Mesenchymal stem cell (in vitro differentiated cells and primary cell): ENCODE measurements at regions not wholly inside any gene's neighbourhood (a gene's known extent, or its start where the extent isn't known, plus 50 kb on each side); places are given as distances from the start of the nearest gene placed in this dataset.
"Not testable (repeated sequence)": the region's sequence is repeated elsewhere in the genome, so short reads cannot be mapped to it uniquely, and the experiment has no call there.

Experiments
- DNase-seq: peaks from one replicate; pipeline ENCODE4 v3.0.0-alpha.2; 2013
- H2AFZ ChIP-seq: one replicate; pipeline ENCODE4 v1.6.1; 2013; ENCODE audit warnings: low read depth, mild to moderate bottlenecking, control low read depth, inconsistent platforms, low read length, moderate library complexity
- H2AK5ac ChIP-seq: 2 replicates; pipeline ENCODE4 v1.6.1; 2013; ENCODE audit warnings: low read length, moderate library complexity, mild to moderate bottlenecking, inconsistent platforms; ENCODE audit not compliant: severe bottlenecking
- H2BK120ac ChIP-seq: one replicate; pipeline ENCODE4 v1.6.1; 2013; ENCODE audit warnings: low read depth, mild to moderate bottlenecking, inconsistent platforms, low read length, moderate library complexity
- H2BK12ac ChIP-seq, 2 experiments: one replicate each; pipeline ENCODE4 v1.6.1; 2013; ENCODE audit warnings: inconsistent platforms in 2 of 2, low read length in 2 of 2, mild to moderate bottlenecking in 2 of 2, moderate library complexity in 2 of 2, control low read depth in 1 of 2
- H2BK15ac ChIP-seq: one replicate; pipeline ENCODE4 v1.6.1; 2013; ENCODE audit warnings: mild to moderate bottlenecking, low read depth, inconsistent platforms; ENCODE audit not compliant: poor library complexity, severe bottlenecking
- H2BK5ac ChIP-seq: 2 replicates; pipeline ENCODE4 v1.6.1; 2013; ENCODE audit warnings: low read depth, mild to moderate bottlenecking, low read length, control low read depth, inconsistent platforms; ENCODE audit not compliant: poor library complexity, severe bottlenecking
- H3K14ac ChIP-seq, 2 experiments: one replicate each; pipeline ENCODE4 v1.6.1; 2013; ENCODE audit warnings: inconsistent platforms in 2 of 2, low read length in 2 of 2, control low read depth in 1 of 2, mild to moderate bottlenecking in 1 of 2, moderate library complexity in 1 of 2
- H3K18ac ChIP-seq, 2 experiments: one replicate each; pipeline ENCODE4 v1.6.1; 2013; ENCODE audit warnings: inconsistent platforms in 2 of 2, low read length in 2 of 2, control low read depth in 1 of 2, low read depth in 1 of 2, mild to moderate bottlenecking in 1 of 2
- H3K23ac ChIP-seq, 2 experiments: one replicate each; pipeline ENCODE4 v1.6.1; 2013; ENCODE audit warnings: inconsistent platforms in 2 of 2, low read length in 2 of 2, mild to moderate bottlenecking in 2 of 2, moderate library complexity in 2 of 2, control low read depth in 1 of 2
- H3K27ac ChIP-seq: 2 replicates; pipeline ENCODE4 v1.5.1; 2013; ENCODE audit warnings: mild to moderate bottlenecking, moderate library complexity, low read length, control low read depth, inconsistent platforms; ENCODE audit not compliant: poor library complexity, severe bottlenecking
- H3K27me3 ChIP-seq, 2 experiments: 2 replicates each; pipeline versions ENCODE4 v1.6.1 to v1.7.0; 2013; ENCODE audit warnings: low read length in 2 of 2, mild to moderate bottlenecking in 2 of 2, moderate library complexity in 2 of 2, control low read depth in 1 of 2, inconsistent platforms in 1 of 2; ENCODE audit not compliant: control insufficient read depth in 1 of 2, insufficient read depth in 1 of 2
- H3K36me3 ChIP-seq, 2 experiments: 2 replicates each; pipeline versions ENCODE4 v1.6.1 to v1.7.0; 2013; ENCODE audit warnings: low read length in 2 of 2, control low read depth in 1 of 2, inconsistent platforms in 1 of 2, low read depth in 1 of 2, mild to moderate bottlenecking in 1 of 2; ENCODE audit not compliant: insufficient read depth in 2 of 2, control insufficient read depth in 1 of 2
- H3K4ac ChIP-seq, 2 experiments: one replicate each; pipeline ENCODE4 v1.6.1; 2013; ENCODE audit warnings: inconsistent platforms in 2 of 2, low read length in 2 of 2, mild to moderate bottlenecking in 2 of 2, moderate library complexity in 2 of 2, control low read depth in 1 of 2, low read depth in 1 of 2
- H3K4me1 ChIP-seq: 2 replicates; pipeline ENCODE4 v1.6.1; 2013; ENCODE audit warnings: low read depth, low read length, control low read depth; ENCODE audit not compliant: control insufficient read depth, insufficient read depth
- H3K4me2 ChIP-seq: 2 replicates; pipeline ENCODE4 v1.6.1; 2013; ENCODE audit warnings: low read length, mild to moderate bottlenecking, inconsistent platforms; ENCODE audit not compliant: poor library complexity, severe bottlenecking
- H3K4me3 ChIP-seq, 2 experiments: 2 replicates each; pipeline versions ENCODE4 v1.5.1 to v1.7.0; 2013; ENCODE audit warnings: low read length in 2 of 2, mild to moderate bottlenecking in 2 of 2, control low read depth in 1 of 2, low read depth in 1 of 2; ENCODE audit not compliant: insufficient read depth in 1 of 2
- H3K79me1 ChIP-seq: replicated peaks from 2 replicates; pipeline ENCODE4 v1.6.1; 2013; ENCODE audit warnings: mild to moderate bottlenecking, control low read depth, low read length, inconsistent platforms; ENCODE audit not compliant: poor library complexity, severe bottlenecking
- H3K9ac ChIP-seq: 2 replicates; pipeline ENCODE4 v1.7.0; 2013; ENCODE audit warnings: mild to moderate bottlenecking, low read length, moderate library complexity
- H3K9me3 ChIP-seq: 2 replicates; pipeline ENCODE4 v1.7.0; 2013; ENCODE audit warnings: mild to moderate bottlenecking, low read length; ENCODE audit not compliant: control insufficient read depth
- H4K8ac ChIP-seq: one replicate; pipeline ENCODE4 v1.6.1; 2013; ENCODE audit warnings: inconsistent platforms, mild to moderate bottlenecking, low read length, moderate library complexity
- H4K91ac ChIP-seq: one replicate; pipeline ENCODE4 v1.6.1; 2013; ENCODE audit warnings: mild to moderate bottlenecking, low read length, inconsistent platforms
- WGBS: methylation state at CpG from one replicate; pipeline ENCODE4 v1.1.7; 2013; ENCODE audit warnings: mixed read lengths; 5-methylcytosine and 5-hydroxymethylcytosine counted together

GRCh38 chr6:144378437-144378836, 93.3 kb downstream of the UTRN start:
- 81% methylated on average over 4 of the region's 4 CpGs for WGBS
- Histone ChIP-seq H3K4me1 (peaks cover 6% of the 10 kb centered on the region), H3K18ac (peak overlapping the region in 1 of 2 experiments; percentile 30), H3K79me1 (peaks cover 19% of the 10 kb centered on the region), H3K9me3 (no peaks in the 10 kb centered on the region), H3K4me2 (no peak overlapping the region), H2AK5ac (peak overlapping the region; percentile 46), H4K91ac (no peak overlapping the region), H3K4ac (no peak overlapping the region), H3K4me3 (no peak overlapping the region), H2BK5ac (no peak overlapping the region), H3K27ac (no peak overlapping the region), H4K8ac (no peak overlapping the region), H2BK120ac (no peak overlapping the region), H2BK15ac (no peak overlapping the region), H3K14ac (no peak overlapping the region), H2BK12ac (no peak overlapping the region), H3K36me3 (no peaks in the 10 kb centered on the region), H2AFZ (no peak overlapping the region), H3K9ac (peak overlapping the region; percentile 78), H3K23ac (no peak overlapping the region), H3K27me3 (no peaks in the 10 kb centered on the region)
- DNase-seq: no peak

GRCh38 chr6:144379356-144379755, 94.2 kb downstream of the UTRN start:
- Histone ChIP-seq H3K23ac (no peak overlapping the region), H3K79me1 (peaks cover 23% of the 10 kb centered on the region), H3K18ac (peak overlapping the region in 1 of 2 experiments; percentile 37), H2AK5ac (no peak overlapping the region), H3K9me3 (no peaks in the 10 kb centered on the region), H2BK5ac (no peak overlapping the region), H3K4me2 (no peak overlapping the region), H4K91ac (peak overlapping the region; percentile 67), H2BK120ac (no peak overlapping the region), H3K36me3 (no peaks in the 10 kb centered on the region), H3K4me3 (no peak overlapping the region), H2BK12ac (no peak overlapping the region), H2AFZ (no peak overlapping the region), H3K9ac (peak overlapping the region; percentile 48), H3K27ac (peak overlapping the region; percentile 23), H3K4me1 (peaks cover 6% of the 10 kb centered on the region), H3K27me3 (no peaks in the 10 kb centered on the region), H4K8ac (peak overlapping the region; percentile 12), H3K14ac (no peak overlapping the region), H2BK15ac (no peak overlapping the region), H3K4ac (no peak overlapping the region)
- 87% methylated on average over 6 of the region's 7 CpGs for WGBS
- DNase-seq: peak; percentile 57

- H3K4me3 ChIP-seq, H2BK5ac ChIP-seq, H4K8ac ChIP-seq, H3K4me1 ChIP-seq, H2BK15ac ChIP-seq, H4K91ac ChIP-seq, H3K4ac ChIP-seq, H3K4me2 ChIP-seq, H3K14ac ChIP-seq, H2BK12ac ChIP-seq, H2AFZ ChIP-seq, H2BK120ac ChIP-seq, H3K9ac ChIP-seq, H3K23ac ChIP-seq, H3K18ac ChIP-seq, DNase-seq, H3K36me3 ChIP-seq, H2AK5ac ChIP-seq, H3K9me3 ChIP-seq, H3K27ac ChIP-seq, H3K27me3 ChIP-seq: not testable (repeated sequence)
- H3K79me1 ChIP-seq: peaks cover 24% of the 10 kb centered on the region
- 95% methylated on average over 2 of the region's 2 CpGs for WGBS
Observed at GRCh38 chr6:144381499-144381898, 96.4 kb downstream of the UTRN start.

- peaks cover 7% of the 10 kb centered on the region for H3K4me1 ChIP-seq
- no peak overlapping the region for H3K27ac ChIP-seq
- H3K36me3 ChIP-seq: peaks cover 0 to under 1% of the 10 kb centered on the region in 2 experiments
- H3K14ac ChIP-seq: no peak overlapping the region
- no peaks in the 10 kb centered on the region for H3K9me3 ChIP-seq
- H3K4me3 ChIP-seq: no peak overlapping the region
- no peak overlapping the region for H3K9ac ChIP-seq
- no peak overlapping the region for H3K4ac ChIP-seq
- no peak overlapping the region for H2AK5ac ChIP-seq
- H3K23ac ChIP-seq: no peak overlapping the region
- no peak overlapping the region for H2BK120ac ChIP-seq
- no peak overlapping the region for H3K18ac ChIP-seq
- 100% methylated on average over 1 of the region's 2 CpGs for WGBS
- no peak overlapping the region for H4K8ac ChIP-seq
- H2BK15ac ChIP-seq: no peak overlapping the region
- peaks cover 26% of the 10 kb centered on the region for H3K79me1 ChIP-seq
- DNase-seq: no peak
- no peak overlapping the region for H2BK12ac ChIP-seq
- no peaks in the 10 kb centered on the region for H3K27me3 ChIP-seq
- no peak overlapping the region for H2AFZ ChIP-seq
- H3K4me2 ChIP-seq: no peak overlapping the region
- H2BK5ac ChIP-seq: no peak overlapping the region
- no peak overlapping the region for H4K91ac ChIP-seq
Observed at GRCh38 chr6:144383336-144383735, 98.2 kb downstream of the UTRN start.
